Thyroid gland (tissue), 4 donors: ENCODE measurements at regions not wholly inside any gene's neighbourhood (a gene's known extent, or its start where the extent isn't known, plus 50 kb on each side); places are given as distances from the start of the nearest gene placed in this dataset.

Experiments used
- POLR2A ChIP-seq, 2 donors: fragments of 450-650 bp; IDR thresholded peaks; one replicate each; pipeline ENCODE4 v1.6.1; 2017; ENCODE audit warnings: antibody characterized with exemption in 2 of 2, mild to moderate bottlenecking in 2 of 2, moderate library complexity in 1 of 2
- TF ChIP-seq, protein P1 (sequence below), 6 experiments: fragments of 200-600 bp in 3 of 6; fragments of 450-650 bp in 3 of 6; sonication (generic) in 3 of 6; IDR thresholded peaks; one replicate each; pipeline ENCODE4 v1.5.1; 2016 to 2019; ENCODE audit warnings: antibody characterized with exemption in 6 of 6, mild to moderate bottlenecking in 2 of 6, inconsistent platforms in 1 of 6, moderate library complexity in 1 of 6

- TF ChIP-seq, protein P1, sequence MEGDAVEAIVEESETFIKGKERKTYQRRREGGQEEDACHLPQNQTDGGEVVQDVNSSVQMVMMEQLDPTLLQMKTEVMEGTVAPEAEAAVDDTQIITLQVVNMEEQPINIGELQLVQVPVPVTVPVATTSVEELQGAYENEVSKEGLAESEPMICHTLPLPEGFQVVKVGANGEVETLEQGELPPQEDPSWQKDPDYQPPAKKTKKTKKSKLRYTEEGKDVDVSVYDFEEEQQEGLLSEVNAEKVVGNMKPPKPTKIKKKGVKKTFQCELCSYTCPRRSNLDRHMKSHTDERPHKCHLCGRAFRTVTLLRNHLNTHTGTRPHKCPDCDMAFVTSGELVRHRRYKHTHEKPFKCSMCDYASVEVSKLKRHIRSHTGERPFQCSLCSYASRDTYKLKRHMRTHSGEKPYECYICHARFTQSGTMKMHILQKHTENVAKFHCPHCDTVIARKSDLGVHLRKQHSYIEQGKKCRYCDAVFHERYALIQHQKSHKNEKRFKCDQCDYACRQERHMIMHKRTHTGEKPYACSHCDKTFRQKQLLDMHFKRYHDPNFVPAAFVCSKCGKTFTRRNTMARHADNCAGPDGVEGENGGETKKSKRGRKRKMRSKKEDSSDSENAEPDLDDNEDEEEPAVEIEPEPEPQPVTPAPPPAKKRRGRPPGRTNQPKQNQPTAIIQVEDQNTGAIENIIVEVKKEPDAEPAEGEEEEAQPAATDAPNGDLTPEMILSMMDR (IDR thresholded peaks at IDR 0.05), result no peak
- TF ChIP-seq POLR2A (IDR thresholded peaks at IDR 0.05), result no peak
Observed at GRCh38 chr4:127018381-127018780, 614.4 kb upstream of the INTU start.
